CD4-positive, alpha-beta T cell (primary cell): ENCODE measurements at regions not wholly inside any gene's neighbourhood (a gene's known extent, or its start where the extent isn't known, plus 50 kb on each side); places are given as distances from the start of the nearest gene placed in this dataset.

Experiments used
- ATAC-seq: fragments of 200-7000 bp; cut with Tn5 transposase; one replicate; pipeline ENCODE4 v1.10.0; 2022; ENCODE audit warnings: mild to moderate bottlenecking; ENCODE audit not compliant: poor library complexity
- CTCF ChIA-PET: fragments of 350-600 bp; sonication (Branson Sonifier 250); formaldehyde crosslinking; loops from one replicate; lab custom pipeline; 2021; ENCODE audit warnings: antibody characterized with exemption, inconsistent platforms; lab: Charles Lee
- POLR2A ChIA-PET: fragments of 350-600 bp; sonication (Branson Sonifier 250); formaldehyde crosslinking; loops from one replicate; lab custom pipeline; 2021; ENCODE audit warnings: antibody characterized with exemption, inconsistent platforms; lab: Charles Lee
- DNase-seq, 14 experiments: peaks; one replicate each; pipeline ENCODE4 v3.0.0-alpha.2; 2013 to 2020; ENCODE audit warnings: mixed read lengths in 2 of 14
- H3K27ac ChIP-seq, 2 donors: one replicate each; pipeline versions ENCODE4 v1.5.1 to v1.7.0; 2013; ENCODE audit warnings: low read length in 2 of 2, low read depth in 1 of 2, mild to moderate bottlenecking in 1 of 2
- H3K27me3 ChIP-seq, 2 experiments: 1 replicate in 1 of 2; 2 replicates in 1 of 2; pipeline versions ENCODE4 v1.6.1 to v1.7.0; 2013; ENCODE audit warnings: low read length in 2 of 2, control low read depth in 1 of 2, mild to moderate bottlenecking in 1 of 2, moderate library complexity in 1 of 2; ENCODE audit not compliant: insufficient read depth in 2 of 2, control insufficient read depth in 1 of 2
- H3K36me3 ChIP-seq: one replicate; pipeline ENCODE4 v1.6.1; 2013; ENCODE audit warnings: low read length, control low read depth; ENCODE audit not compliant: insufficient read depth
- H3K4me1 ChIP-seq: one replicate; pipeline ENCODE4 v1.6.1; 2013; ENCODE audit warnings: low read length, control low read depth; ENCODE audit not compliant: insufficient read depth
- H3K4me3 ChIP-seq: one replicate; pipeline ENCODE4 v1.5.1; 2013; ENCODE audit warnings: mild to moderate bottlenecking, low read length, moderate library complexity
- H3K9me3 ChIP-seq, 2 experiments: 1 replicate in 1 of 2; 2 replicates in 1 of 2; pipeline versions ENCODE4 v1.6.1 to v1.7.0; 2013; ENCODE audit warnings: low read length in 2 of 2, mild to moderate bottlenecking in 2 of 2, control low read depth in 1 of 2, moderate library complexity in 1 of 2; ENCODE audit not compliant: control insufficient read depth in 1 of 2, insufficient read depth in 1 of 2
- H3K27ac Mint-ChIP-seq: one replicate; pipeline ENCODE4 v1.8.0; 2020; ENCODE audit warnings: mixed read lengths
- H3K27me3 Mint-ChIP-seq: one replicate; pipeline ENCODE4 v1.8.0; 2021; ENCODE audit warnings: mixed read lengths
- H3K36me3 Mint-ChIP-seq: one replicate; pipeline ENCODE4 v1.8.0; 2021; ENCODE audit warnings: low read depth, mixed read lengths
- H3K4me1 Mint-ChIP-seq: one replicate; pipeline ENCODE4 v1.8.0; 2021; ENCODE audit warnings: low read depth, mixed read lengths
- H3K4me3 Mint-ChIP-seq: one replicate; pipeline ENCODE4 v1.8.0; 2020; ENCODE audit warnings: mild to moderate bottlenecking, mixed read lengths
- H3K9me3 Mint-ChIP-seq: one replicate; pipeline ENCODE4 v1.8.0; 2020; ENCODE audit warnings: mixed read lengths
- intact Hi-C, 2 experiments: fragments of 100-400 bp; cut with DNase I in 1 of 2; cut with micrococcal nuclease in 1 of 2; formaldehyde crosslinking; loops; one replicate each; pipeline versions ENCODE4 v1.15.1 to v1.9.0; 2023 to 2025; cut with DNase I, micrococcal nuclease
- TF ChIP-seq, protein P1 (sequence below): fragments of 200-600 bp; IDR thresholded peaks from one replicate; pipeline ENCODE4 v1.8.0; 2022; ENCODE audit warnings: antibody characterized with exemption, mild to moderate bottlenecking

DNA sequence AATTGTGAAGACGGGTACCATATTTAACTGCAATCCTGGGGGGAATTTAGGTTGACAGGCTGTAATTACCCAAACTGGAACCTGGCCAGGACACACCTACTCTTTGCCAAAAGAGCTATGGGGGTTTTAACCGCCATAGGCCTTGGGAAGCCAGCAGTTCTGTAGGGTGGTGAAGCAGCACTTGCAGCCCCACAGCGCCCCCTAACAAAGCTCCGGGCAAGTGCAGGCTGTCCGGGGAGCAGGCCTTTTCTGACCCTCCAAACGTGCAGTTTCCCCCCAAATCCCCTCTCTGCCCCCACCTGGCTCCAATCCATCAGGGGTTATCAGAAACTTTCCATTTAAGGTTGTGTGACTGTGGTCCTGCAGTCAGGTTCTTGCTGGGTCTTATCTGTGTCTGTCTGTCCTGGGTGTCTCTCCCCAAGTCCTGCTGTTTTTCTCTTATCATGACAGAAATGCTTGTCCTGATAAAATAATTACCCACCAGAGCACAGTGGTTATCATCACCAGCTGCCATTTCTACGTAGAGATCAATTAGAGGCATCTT, 350.9 kb downstream of the MID1IP1 start:
- H3K4me1 ChIP-seq: no peaks in the 10 kb centered on the region
- H3K36me3 ChIP-seq: no peaks in the 10 kb centered on the region
- ATAC-seq (no peak), DNase-seq (peak in 7 of 14 experiments; percentile 10 to 49 (median 18))
- TF ChIP-seq, protein P1, sequence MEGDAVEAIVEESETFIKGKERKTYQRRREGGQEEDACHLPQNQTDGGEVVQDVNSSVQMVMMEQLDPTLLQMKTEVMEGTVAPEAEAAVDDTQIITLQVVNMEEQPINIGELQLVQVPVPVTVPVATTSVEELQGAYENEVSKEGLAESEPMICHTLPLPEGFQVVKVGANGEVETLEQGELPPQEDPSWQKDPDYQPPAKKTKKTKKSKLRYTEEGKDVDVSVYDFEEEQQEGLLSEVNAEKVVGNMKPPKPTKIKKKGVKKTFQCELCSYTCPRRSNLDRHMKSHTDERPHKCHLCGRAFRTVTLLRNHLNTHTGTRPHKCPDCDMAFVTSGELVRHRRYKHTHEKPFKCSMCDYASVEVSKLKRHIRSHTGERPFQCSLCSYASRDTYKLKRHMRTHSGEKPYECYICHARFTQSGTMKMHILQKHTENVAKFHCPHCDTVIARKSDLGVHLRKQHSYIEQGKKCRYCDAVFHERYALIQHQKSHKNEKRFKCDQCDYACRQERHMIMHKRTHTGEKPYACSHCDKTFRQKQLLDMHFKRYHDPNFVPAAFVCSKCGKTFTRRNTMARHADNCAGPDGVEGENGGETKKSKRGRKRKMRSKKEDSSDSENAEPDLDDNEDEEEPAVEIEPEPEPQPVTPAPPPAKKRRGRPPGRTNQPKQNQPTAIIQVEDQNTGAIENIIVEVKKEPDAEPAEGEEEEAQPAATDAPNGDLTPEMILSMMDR: peak; percentile 14
- no peak overlapping the region for H3K4me3 ChIP-seq
- Mint-ChIP-seq H3K27me3 (no peaks in the 10 kb centered on the region), H3K4me1 (peaks cover 3% of the 10 kb centered on the region), H3K27ac (no peak overlapping the region), H3K36me3 (no peaks in the 10 kb centered on the region), H3K4me3 (no peak overlapping the region), H3K9me3 (no peaks in the 10 kb centered on the region)
- H3K9me3 ChIP-seq: no peaks in the 10 kb centered on the region
- ChIA-PET CTCF (interaction anchor here (1.2 kb wide), 1 partner anchor 384 kb away, joined by 5 read pairs; no protein-coding TSS in a partner anchor), POLR2A (no interaction called here)
- H3K27me3 ChIP-seq: no peaks in the 10 kb centered on the region
- intact Hi-C loops: loop anchor here in 1 of 2 experiments (5.0 kb wide), 1 partner anchor 400 kb away; no protein-coding TSS in a partner anchor
- H3K27ac ChIP-seq: no peak overlapping the region

DNA sequence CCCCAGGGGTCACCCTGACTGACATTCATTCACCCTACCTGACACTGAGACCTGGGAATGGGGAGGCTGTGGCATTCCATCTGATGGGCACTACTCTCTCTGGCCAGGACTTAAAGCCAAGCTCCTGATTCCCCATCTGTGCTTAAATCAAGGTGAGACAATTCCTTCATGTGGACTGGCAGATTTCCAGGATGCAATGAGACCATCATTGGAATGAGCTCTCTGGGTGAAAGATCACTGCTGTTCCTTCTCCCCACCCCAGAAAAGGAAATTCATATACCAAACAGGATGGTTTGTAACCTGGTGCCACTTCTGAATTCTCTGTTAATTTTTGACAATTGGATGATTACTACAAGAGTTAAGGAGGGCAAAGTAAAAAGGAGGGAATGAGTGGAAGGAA, 354.8 kb downstream of the MID1IP1 start:
- intact Hi-C loops: no loop called here

DNA sequence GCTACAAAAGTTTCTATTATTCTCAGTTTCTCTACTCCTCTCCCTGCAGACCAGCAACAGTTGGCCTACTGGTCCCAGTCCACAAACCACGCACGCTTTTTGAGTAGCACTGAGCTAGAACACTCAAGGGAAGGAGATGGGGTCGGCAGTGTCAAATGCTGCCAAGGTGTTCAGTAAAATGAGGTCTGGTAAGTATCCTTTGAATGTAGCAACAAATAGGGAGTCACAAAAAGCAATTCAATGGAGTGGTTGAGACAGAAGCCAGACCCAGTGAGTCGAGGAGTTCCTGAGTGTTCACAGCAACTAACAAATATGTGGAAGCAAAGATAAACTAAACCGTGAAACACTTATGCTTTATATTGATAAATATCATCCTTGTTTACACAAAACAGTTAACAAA, 355.7 kb downstream of the MID1IP1 start:
- H3K9me3 Mint-ChIP-seq: no peaks in the 10 kb centered on the region
- no peak for ATAC-seq
- DNase-seq: no peak
- no peaks in the 10 kb centered on the region for H3K27me3 ChIP-seq
- no peak overlapping the region for H3K4me3 ChIP-seq
- H3K27me3 Mint-ChIP-seq: no peaks in the 10 kb centered on the region
- no peaks in the 10 kb centered on the region for H3K36me3 Mint-ChIP-seq
- intact Hi-C loops: no loop called here
- TF ChIP-seq, protein P1: no peak
- POLR2A ChIA-PET: no interaction called here
- no peak overlapping the region for H3K27ac Mint-ChIP-seq
- no peaks in the 10 kb centered on the region for H3K9me3 ChIP-seq
- H3K4me1 Mint-ChIP-seq: no peaks in the 10 kb centered on the region
- no peaks in the 10 kb centered on the region for H3K36me3 ChIP-seq
- H3K4me1 ChIP-seq: no peaks in the 10 kb centered on the region
- H3K27ac ChIP-seq: no peak overlapping the region
- CTCF ChIA-PET: no interaction called here
- no peak overlapping the region for H3K4me3 Mint-ChIP-seq

More for the DNA sequence above, 354.8 kb downstream of the MID1IP1 start:
- Mint-ChIP-seq H3K4me1 (no peaks in the 10 kb centered on the region), H3K27me3 (no peaks in the 10 kb centered on the region), H3K36me3 (no peaks in the 10 kb centered on the region), H3K27ac (no peak overlapping the region), H3K4me3 (no peak overlapping the region), H3K9me3 (no peaks in the 10 kb centered on the region)
- ATAC-seq (no peak), DNase-seq (no peak)
- H3K4me1 ChIP-seq: no peaks in the 10 kb centered on the region
- H3K9me3 ChIP-seq: no peaks in the 10 kb centered on the region
- TF ChIP-seq, protein P1: no peak
- no peak overlapping the region for H3K27ac ChIP-seq
- no peak overlapping the region for H3K4me3 ChIP-seq
- ChIA-PET CTCF (no interaction called here), POLR2A (no interaction called here)
- H3K27me3 ChIP-seq: no peaks in the 10 kb centered on the region
- H3K36me3 ChIP-seq: no peaks in the 10 kb centered on the region
